Cardiac fibroblast (primary cell): ENCODE measurements at regions not wholly inside any gene's neighbourhood (a gene's known extent, or its start where the extent isn't known, plus 50 kb on each side); places are given as distances from the start of the nearest gene placed in this dataset.

Source experiments
- DNase-seq, 2 donors: peaks; one replicate each; pipeline versions ENCODE4 v3.0.0 to v3.0.0-alpha.2; 2010; ENCODE audit warnings: low read depth in 2 of 2
- H3K4me3 ChIP-seq, 2 donors: replicated peaks in 1 of 2; 1 replicate in 1 of 2; 2 replicates in 1 of 2; pipeline ENCODE4 v1.5.1; 2011; ENCODE audit warnings: low read depth in 2 of 2, low read length in 2 of 2, mild to moderate bottlenecking in 2 of 2, moderate library complexity in 1 of 2
- CTCF ChIP-seq: IDR thresholded peaks from one replicate; pipeline ENCODE4 v1.5.1; 2011; ENCODE audit warnings: low read depth, mild to moderate bottlenecking, low read length, inconsistent platforms

GRCh38 chr16:79267781-79268180 lies 332.8 kb downstream of the MAF start:
- no peak overlapping the region for H3K4me3 ChIP-seq
- no peak for TF ChIP-seq CTCF
- no peak for DNase-seq

- H3K4me3 ChIP-seq = no peak overlapping the region
- DNase-seq = no peak
- TF ChIP-seq CTCF = no peak
Observed at GRCh38 chr16:79267146-79267545, 333.4 kb downstream of the MAF start.

GRCh38 chr16:79265701-79266100 lies 334.8 kb downstream of the MAF start:
- H3K4me3 ChIP-seq = no peak overlapping the region
- no peak for TF ChIP-seq CTCF
- no peak for DNase-seq

- no peak for DNase-seq
- H3K4me3 ChIP-seq = no peak overlapping the region
- TF ChIP-seq CTCF = no peak
Observed at GRCh38 chr16:79265196-79265595, 335.3 kb downstream of the MAF start.

- TF ChIP-seq CTCF = no peak
- no peak overlapping the region for H3K4me3 ChIP-seq
- DNase-seq = no peak
Observed at GRCh38 chr16:79264237-79265109, 336.1 kb downstream of the MAF start.

- no peak for DNase-seq
- no peak overlapping the region for H3K4me3 ChIP-seq
- TF ChIP-seq CTCF = no peak
Observed at GRCh38 chr16:79263425-79263824, 337.1 kb downstream of the MAF start.
